ENCODE measurements at regions not wholly inside any gene's neighbourhood (a gene's known extent, or its start where the extent isn't known, plus 50 kb on each side); places are given as distances from the start of the nearest gene placed in this dataset.

- no TSS peak for BruUV-seq (replicated peaks)
- no peak for ATAC-seq
- Histone ChIP-seq H3K9ac (ENCODE audit: insufficient read depth, low read depth, low read length) (no peak overlapping the region), H3K4me1 (ENCODE audit: insufficient read depth, low read length) (no peaks in the 10 kb centered on the region), H3K9me3 (ENCODE audit: low read length) (no peaks in the 10 kb centered on the region), H3K27me3 (ENCODE audit: control insufficient read depth in 1 of 2, insufficient read depth in 2 of 2, low read length in 2 of 2) (no peaks in the 10 kb centered on the region), H3K79me2 (ENCODE audit: insufficient read depth, low read length) (no peaks in the 10 kb centered on the region), H2AFZ (ENCODE audit: low read length) (no peak overlapping the region), H3K4me2 (ENCODE audit: low read depth, low read length) (no peak overlapping the region), H4K20me1 (ENCODE audit: insufficient read depth, low read length) (no peaks in the 10 kb centered on the region), H3K27ac (ENCODE audit: extremely low read length, insufficient read depth, low read length) (no peak overlapping the region), H3K4me3 (replicated peaks in 1 of 3; ENCODE audit: insufficient read depth in 1 of 3, low read depth in 2 of 3, low read length in 3 of 3) (no peak overlapping the region), H3K36me3 (replicated peaks in 1 of 2; ENCODE audit: control insufficient read depth in 1 of 2, insufficient read depth in 2 of 2, low read length in 2 of 2) (no peaks in the 10 kb centered on the region)
- ChIA-PET POLR2A (no interaction called here), CTCF (ENCODE audit: low intra/inter-chr PET ratio, low total read pairs) (no interaction called here)
- intact Hi-C loops (cut with micrococcal nuclease; ENCODE audit: unreplicated experiment) (no loop called here), in situ Hi-C loops (cut with HindIII; ENCODE audit: extremely low pct_ligation_motif_present, low pct_unique_long_range_greater_than_20kb) (no loop called here)
- no peak for FAIRE-seq
- TF ChIP-seq SNAPC4 (CRISPR knock-in tag; IDR thresholded peaks at IDR 0.05), result no peak
- TF ChIP-seq CHD4 (IDR thresholded peaks at IDR 0.05; ENCODE audit: borderline replicate concordance, low read length), result no peak
- no peak for TF ChIP-seq KLF16 (CRISPR knock-in tag; IDR thresholded peaks at IDR 0.05)
- TF ChIP-seq ZNF746 (CRISPR knock-in tag; IDR thresholded peaks at IDR 0.05), result no peak
- no peak for TF ChIP-seq AGO2 (optimal IDR thresholded peaks at IDR 0.05; ENCODE audit: low read depth, low read length)
- DNase-seq (ENCODE audit: low spot score), result no peak
- WGBS (ENCODE audit: low lambda C conversion rate), result 0% methylated on average over 1 of the region's 1 CpG
Measured at GRCh38 chr4:166314902-166315301, 441.9 kb downstream of the TLL1 start.
